K562 (cell line): ENCODE measurements at regions not wholly inside any gene's neighbourhood (a gene's known extent, or its start where the extent isn't known, plus 50 kb on each side); places are given as distances from the start of the nearest gene placed in this dataset.

ENCODE experiments used
- DPF2 ChIP-seq: fragments of 450-650 bp; IDR thresholded peaks from 2 replicates; pipeline ENCODE4 v1.6.1; 2016
- E2F3 ChIP-seq: fragments of 250-450 bp; sonication (Bioruptor Pico); IDR thresholded peaks from 2 replicates; pipeline ENCODE4 v1.4.0; 2020; ENCODE audit warnings: mild to moderate bottlenecking
- E2F4 ChIP-seq: sonication (generic); formaldehyde crosslinking; IDR thresholded peaks from 2 replicates; pipeline ENCODE4 v1.8.0; 2022; ENCODE audit warnings: mild to moderate bottlenecking, low read depth, missing genetic modification reagents
- HLTF ChIP-seq: fragments of 450-650 bp; IDR thresholded peaks from 2 replicates; pipeline ENCODE4 v1.6.1; 2016
- KAT2B ChIP-seq: IDR thresholded peaks from one replicate; pipeline ENCODE4 v1.6.1; 2012; ENCODE audit warnings: low read depth, mild to moderate bottlenecking, control low read depth, inconsistent platforms, low read length, moderate library complexity
- KLF10 ChIP-seq: fragments of 250-450 bp; sonication (Bioruptor Pico); IDR thresholded peaks from 2 replicates; pipeline ENCODE4 v1.6.1; 2021; ENCODE audit warnings: matching md5 sums
- L3MBTL2 ChIP-seq: fragments of 450-650 bp; IDR thresholded peaks from 2 replicates; pipeline ENCODE4 v1.6.1; 2016; ENCODE audit warnings: mild to moderate bottlenecking, moderate library complexity
- MYC ChIP-seq, 2 experiments: fragments of 250-450 bp in 1 of 2; sonication (Bioruptor Pico) in 1 of 2; IDR thresholded peaks; 2 replicates each; pipeline versions ENCODE4 v1.5.1 to v1.6.1; 2012 to 2021; ENCODE audit warnings: low read depth in 2 of 2, borderline replicate concordance in 1 of 2, improper control_type of control experiment in 1 of 2, low read length in 1 of 2, mild to moderate bottlenecking in 1 of 2, moderate library complexity in 1 of 2
- NFYB ChIP-seq: IDR thresholded peaks from 2 replicates; pipeline ENCODE4 v1.6.1; 2011; ENCODE audit warnings: mild to moderate bottlenecking, moderate library complexity; ENCODE audit not compliant: insufficient read length; ENCODE audit errors: extremely low read depth
- NR2C1 ChIP-seq, 2 experiments: fragments of 450-650 bp; IDR thresholded peaks; 2 replicates each; pipeline ENCODE4 v1.6.1; 2017; ENCODE audit warnings: mild to moderate bottlenecking in 2 of 2, antibody characterized with exemption in 1 of 2, inconsistent platforms in 1 of 2, missing compliant biosample characterization in 1 of 2, missing genetic modification characterization in 1 of 2
- PHB2 ChIP-seq: fragments of 450-650 bp; IDR thresholded peaks from 2 replicates; pipeline ENCODE4 v1.6.1; 2017; ENCODE audit warnings: low read depth
- RBM17 ChIP-seq: fragments of 200-400 bp; formaldehyde crosslinking; IDR thresholded peaks from 2 replicates; pipeline ENCODE4 v1.6.1; 2017; ENCODE audit warnings: low read depth, mild to moderate bottlenecking, low read length, borderline replicate concordance
- SMARCA5 ChIP-seq: fragments of 450-650 bp; IDR thresholded peaks from 2 replicates; pipeline ENCODE4 v1.6.1; 2016
- SRSF1 ChIP-seq: fragments of 200-400 bp; formaldehyde crosslinking; IDR thresholded peaks from 2 replicates; pipeline ENCODE4 v1.6.1; 2017; ENCODE audit warnings: mild to moderate bottlenecking, low read depth, low read length, moderate library complexity
- TAF7 ChIP-seq: fragments of 450-650 bp; IDR thresholded peaks from 2 replicates; pipeline ENCODE4 v1.6.1; 2016; ENCODE audit warnings: missing genetic modification characterization, missing compliant biosample characterization
- ZNF311 ChIP-seq: fragments of 250-450 bp; sonication (Bioruptor Pico); IDR thresholded peaks from 2 replicates; pipeline ENCODE4 v1.4.0; 2020; ENCODE audit warnings: mild to moderate bottlenecking, moderate library complexity
- ZNF444 ChIP-seq: fragments of 250-450 bp; sonication (Bioruptor Pico); IDR thresholded peaks from 2 replicates; pipeline ENCODE4 v1.4.0; 2020; ENCODE audit warnings: mild to moderate bottlenecking, moderate library complexity
- ZNF445 ChIP-seq: fragments of 250-450 bp; sonication (Bioruptor Pico); IDR thresholded peaks from 2 replicates; pipeline ENCODE4 v1.4.0; 2020; ENCODE audit warnings: low read depth, mild to moderate bottlenecking, moderate library complexity
- ZNF75A ChIP-seq: fragments of 450-650 bp; formaldehyde crosslinking; IDR thresholded peaks from 2 replicates; pipeline ENCODE4 v1.4.0; 2020; ENCODE audit warnings: mild to moderate bottlenecking
- TF ChIP-seq, protein P1 (sequence below): IDR thresholded peaks from 3 replicates; pipeline ENCODE4 v1.6.1; 2011; ENCODE audit warnings: borderline replicate concordance, mild to moderate bottlenecking, moderate library complexity; ENCODE audit not compliant: insufficient read length; ENCODE audit errors: extremely low read depth
- TF ChIP-seq, protein P2 (sequence below): fragments of 450-650 bp; IDR thresholded peaks from 2 replicates; pipeline ENCODE4 v1.7.0; 2016; ENCODE audit warnings: borderline replicate concordance

DNA sequence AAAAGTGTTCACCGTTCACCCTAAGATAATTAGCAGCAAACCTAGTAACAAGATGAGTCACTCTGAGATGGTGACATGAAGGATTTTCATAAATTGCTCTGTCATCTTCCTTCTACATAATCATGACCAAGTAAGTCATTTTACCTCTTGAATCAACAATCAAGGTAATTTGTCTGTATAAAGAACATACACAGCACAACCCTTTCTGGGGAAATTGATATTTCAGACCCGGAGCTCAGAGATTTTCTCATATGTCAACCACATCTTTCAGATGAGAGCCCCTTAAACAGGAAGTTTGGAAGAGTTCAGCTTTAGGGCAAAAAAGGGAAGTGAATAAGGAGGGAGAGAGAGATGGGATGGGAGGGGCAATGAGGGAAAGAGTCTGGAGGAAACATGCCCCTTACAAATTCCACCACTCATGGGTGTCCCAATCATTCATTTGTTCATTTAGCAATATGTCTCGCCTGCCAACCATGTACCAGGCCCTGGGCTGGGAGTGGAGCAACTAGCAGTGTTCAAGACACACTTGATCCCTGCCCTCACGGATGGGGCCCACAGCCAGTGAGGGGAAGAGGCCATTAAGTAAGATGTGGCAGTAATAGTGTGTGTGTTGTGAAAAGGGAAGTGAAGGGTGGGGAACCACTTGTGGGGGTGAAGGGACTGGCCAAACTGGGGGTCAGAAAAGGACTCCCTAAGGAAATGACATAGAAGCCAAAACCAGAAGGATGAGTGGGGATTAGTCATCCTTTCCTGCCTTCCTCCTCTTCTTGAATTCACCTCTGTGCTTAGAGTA is 190.9 kb downstream of the MAFB start (continued):
- TF ChIP-seq, protein P1, sequence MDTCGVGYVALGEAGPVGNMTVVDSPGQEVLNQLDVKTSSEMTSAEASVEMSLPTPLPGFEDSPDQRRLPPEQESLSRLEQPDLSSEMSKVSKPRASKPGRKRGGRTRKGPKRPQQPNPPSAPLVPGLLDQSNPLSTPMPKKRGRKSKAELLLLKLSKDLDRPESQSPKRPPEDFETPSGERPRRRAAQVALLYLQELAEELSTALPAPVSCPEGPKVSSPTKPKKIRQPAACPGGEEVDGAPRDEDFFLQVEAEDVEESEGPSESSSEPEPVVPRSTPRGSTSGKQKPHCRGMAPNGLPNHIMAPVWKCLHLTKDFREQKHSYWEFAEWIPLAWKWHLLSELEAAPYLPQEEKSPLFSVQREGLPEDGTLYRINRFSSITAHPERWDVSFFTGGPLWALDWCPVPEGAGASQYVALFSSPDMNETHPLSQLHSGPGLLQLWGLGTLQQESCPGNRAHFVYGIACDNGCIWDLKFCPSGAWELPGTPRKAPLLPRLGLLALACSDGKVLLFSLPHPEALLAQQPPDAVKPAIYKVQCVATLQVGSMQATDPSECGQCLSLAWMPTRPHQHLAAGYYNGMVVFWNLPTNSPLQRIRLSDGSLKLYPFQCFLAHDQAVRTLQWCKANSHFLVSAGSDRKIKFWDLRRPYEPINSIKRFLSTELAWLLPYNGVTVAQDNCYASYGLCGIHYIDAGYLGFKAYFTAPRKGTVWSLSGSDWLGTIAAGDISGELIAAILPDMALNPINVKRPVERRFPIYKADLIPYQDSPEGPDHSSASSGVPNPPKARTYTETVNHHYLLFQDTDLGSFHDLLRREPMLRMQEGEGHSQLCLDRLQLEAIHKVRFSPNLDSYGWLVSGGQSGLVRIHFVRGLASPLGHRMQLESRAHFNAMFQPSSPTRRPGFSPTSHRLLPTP = no peak
- TF ChIP-seq ZNF444 (no peak), TAF7 (tag) (no peak), KLF10 (CRISPR knock-in tag) (no peak), NR2C1 (IDR thresholded peaks at IDR 0.05) (no peak), NR2C1 (tag; IDR thresholded peaks at IDR 0.05) (no peak), SMARCA5 (no peak), E2F4 (CRISPR knock-in tag) (no peak), DPF2 (0 out of 2 replicates have a peak, but pooled peaks have one; percentile 22), ZNF311 (CRISPR knock-in tag) (no peak), ZNF75A (CRISPR knock-in tag) (no peak), RBM17 (no peak), MYC (IDR thresholded peaks at IDR 0.05; ENCODE audit: low read depth, low read length) (no peak), MYC (CRISPR knock-in tag; IDR thresholded peaks at IDR 0.05; ENCODE audit: borderline replicate concordance, low read depth) (no peak), KAT2B (no peak), HLTF (no peak), ZNF445 (no peak), NFYB (no peak), E2F3 (no peak), PHB2 (no peak), SRSF1 (no peak), L3MBTL2 (no peak)
- TF ChIP-seq, protein P2, sequence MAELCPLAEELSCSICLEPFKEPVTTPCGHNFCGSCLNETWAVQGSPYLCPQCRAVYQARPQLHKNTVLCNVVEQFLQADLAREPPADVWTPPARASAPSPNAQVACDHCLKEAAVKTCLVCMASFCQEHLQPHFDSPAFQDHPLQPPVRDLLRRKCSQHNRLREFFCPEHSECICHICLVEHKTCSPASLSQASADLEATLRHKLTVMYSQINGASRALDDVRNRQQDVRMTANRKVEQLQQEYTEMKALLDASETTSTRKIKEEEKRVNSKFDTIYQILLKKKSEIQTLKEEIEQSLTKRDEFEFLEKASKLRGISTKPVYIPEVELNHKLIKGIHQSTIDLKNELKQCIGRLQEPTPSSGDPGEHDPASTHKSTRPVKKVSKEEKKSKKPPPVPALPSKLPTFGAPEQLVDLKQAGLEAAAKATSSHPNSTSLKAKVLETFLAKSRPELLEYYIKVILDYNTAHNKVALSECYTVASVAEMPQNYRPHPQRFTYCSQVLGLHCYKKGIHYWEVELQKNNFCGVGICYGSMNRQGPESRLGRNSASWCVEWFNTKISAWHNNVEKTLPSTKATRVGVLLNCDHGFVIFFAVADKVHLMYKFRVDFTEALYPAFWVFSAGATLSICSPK = no peak
